H9 (cell line): ENCODE measurements at regions not wholly inside any gene's neighbourhood (a gene's known extent, or its start where the extent isn't known, plus 50 kb on each side); places are given as distances from the start of the nearest gene placed in this dataset.

Experiments
- DNase-seq: peaks from one replicate; pipeline ENCODE4 v3.0.0-alpha.2; 2017
- H2AFZ ChIP-seq: one replicate; pipeline ENCODE4 v1.6.1; 2013; ENCODE audit warnings: mild to moderate bottlenecking, low read length, control low read depth, moderate library complexity
- H2AK5ac ChIP-seq: 2 replicates; pipeline ENCODE4 v1.6.1; 2013; ENCODE audit warnings: low read length, control low read depth, mixed read lengths; ENCODE audit not compliant: insufficient read length
- H2BK120ac ChIP-seq: one replicate; pipeline ENCODE4 v1.6.1; 2013; ENCODE audit warnings: low read depth, mild to moderate bottlenecking, low read length, control low read depth, inconsistent platforms; ENCODE audit not compliant: poor library complexity, severe bottlenecking
- H2BK12ac ChIP-seq: 2 replicates; pipeline ENCODE4 v1.6.1; 2013; ENCODE audit warnings: low read length, control low read depth, mixed read lengths, low read depth; ENCODE audit not compliant: insufficient read length
- H2BK15ac ChIP-seq: 2 replicates; pipeline ENCODE4 v1.6.1; 2013; ENCODE audit warnings: low read depth, low read length, control low read depth
- H2BK20ac ChIP-seq: one replicate; pipeline ENCODE4 v1.6.1; 2013; ENCODE audit warnings: low read depth, mild to moderate bottlenecking, low read length, control low read depth, inconsistent platforms; ENCODE audit not compliant: poor library complexity, severe bottlenecking
- H2BK5ac ChIP-seq: 2 replicates; pipeline ENCODE4 v1.6.1; 2013; ENCODE audit warnings: low read length, control low read depth, mixed read lengths; ENCODE audit not compliant: insufficient read length
- H3K14ac ChIP-seq: 2 replicates; pipeline ENCODE4 v1.6.1; 2013; ENCODE audit warnings: low read length, control low read depth; ENCODE audit not compliant: insufficient read depth
- H3K18ac ChIP-seq: 2 replicates; pipeline ENCODE4 v1.6.1; 2013; ENCODE audit warnings: low read depth, mild to moderate bottlenecking, mixed read lengths, low read length, control low read depth; ENCODE audit not compliant: insufficient read length
- H3K23ac ChIP-seq: 2 replicates; pipeline ENCODE4 v1.6.1; 2013; ENCODE audit warnings: low read length, control low read depth, mixed read lengths, low read depth; ENCODE audit not compliant: insufficient read length
- H3K23me2 ChIP-seq: 2 replicates; pipeline ENCODE4 v1.6.1; 2013; ENCODE audit warnings: low read depth, mild to moderate bottlenecking, mixed read lengths, low read length, control low read depth; ENCODE audit not compliant: insufficient read length, poor library complexity, severe bottlenecking
- H3K27ac ChIP-seq: 2 replicates; pipeline ENCODE4 v1.5.1; 2013; ENCODE audit warnings: low read length, control low read depth, mixed read lengths, low read depth; ENCODE audit not compliant: insufficient read length
- H3K27me3 ChIP-seq: 2 replicates; pipeline ENCODE4 v1.6.1; 2013; ENCODE audit warnings: low read length, control low read depth, inconsistent platforms; ENCODE audit not compliant: insufficient read depth
- H3K4ac ChIP-seq: 2 replicates; pipeline ENCODE4 v1.6.1; 2013; ENCODE audit warnings: low read depth, mild to moderate bottlenecking, control low read depth, inconsistent platforms, low read length, moderate library complexity
- H3K4me1 ChIP-seq: 2 replicates; pipeline ENCODE4 v1.6.1; 2013; ENCODE audit warnings: low read length, control low read depth, inconsistent platforms; ENCODE audit not compliant: insufficient read depth
- H3K4me2 ChIP-seq: 2 replicates; pipeline ENCODE4 v1.6.1; 2013; ENCODE audit warnings: low read length, control low read depth, mixed read lengths; ENCODE audit not compliant: insufficient read length, insufficient read depth
- H3K56ac ChIP-seq: 2 replicates; pipeline ENCODE4 v1.6.1; 2013; ENCODE audit warnings: low read depth, mild to moderate bottlenecking, mixed read lengths, low read length, control low read depth; ENCODE audit not compliant: insufficient read length
- H3K79me1 ChIP-seq: 2 replicates; pipeline ENCODE4 v1.6.1; 2013; ENCODE audit warnings: low read depth, mild to moderate bottlenecking, moderate library complexity, low read length, control low read depth, inconsistent platforms; ENCODE audit not compliant: insufficient read depth, poor library complexity, severe bottlenecking
- H3K79me2 ChIP-seq: 2 replicates; pipeline ENCODE4 v1.6.1; 2013; ENCODE audit warnings: low read length, control low read depth, inconsistent platforms; ENCODE audit not compliant: insufficient read depth
- H3K9ac ChIP-seq: 2 replicates; pipeline ENCODE4 v1.6.1; 2013; ENCODE audit warnings: low read length, control low read depth, mixed read lengths; ENCODE audit not compliant: insufficient read length; ENCODE audit errors: extremely low read depth
- H3K9me3 ChIP-seq: one replicate; pipeline ENCODE4 v1.6.1; 2013; ENCODE audit warnings: low read depth, low read length, inconsistent platforms; ENCODE audit not compliant: control insufficient read depth
- H3T11ph ChIP-seq: one replicate; pipeline ENCODE4 v1.6.1; 2013; ENCODE audit warnings: mild to moderate bottlenecking, low read length, control low read depth, inconsistent platforms
- H4K20me1 ChIP-seq: one replicate; pipeline ENCODE4 v1.6.1; 2013; ENCODE audit not compliant: control insufficient read depth, insufficient read length, insufficient read depth
- H4K5ac ChIP-seq: 2 replicates; pipeline ENCODE4 v1.6.1; 2013; ENCODE audit warnings: low read depth, mild to moderate bottlenecking, mixed read lengths, low read length, control low read depth; ENCODE audit not compliant: insufficient read length
- H4K8ac ChIP-seq: replicated peaks from 2 replicates; pipeline ENCODE4 v1.6.1; 2013; ENCODE audit warnings: low read length, control low read depth, mixed read lengths, low read depth; ENCODE audit not compliant: insufficient read length
- H4K91ac ChIP-seq: 2 replicates; pipeline ENCODE4 v1.6.1; 2013; ENCODE audit warnings: low read depth, mild to moderate bottlenecking, moderate library complexity, mixed read lengths, low read length, control low read depth; ENCODE audit not compliant: insufficient read length
- H3K27ac Mint-ChIP-seq, 3 experiments: 2 replicates in 2 of 3; 3 replicates in 1 of 3; pipeline ENCODE4 v1.8.0; 2020 to 2021; ENCODE audit warnings: mixed read lengths in 3 of 3, mild to moderate bottlenecking in 1 of 3, moderate library complexity in 1 of 3
- H3K27me3 Mint-ChIP-seq: 2 replicates; pipeline ENCODE4 v1.8.0; 2021; ENCODE audit warnings: low read depth, mild to moderate bottlenecking, moderate library complexity, mixed read lengths
- H3K36me3 Mint-ChIP-seq, 3 experiments: 2 replicates in 2 of 3; 3 replicates in 1 of 3; pipeline ENCODE4 v1.8.0; 2020 to 2021; ENCODE audit warnings: low read depth in 3 of 3, mixed read lengths in 3 of 3; ENCODE audit not compliant: insufficient read depth in 1 of 3
- H3K4me1 Mint-ChIP-seq, 2 experiments: 2 replicates each; pipeline ENCODE4 v1.8.0; 2020; ENCODE audit warnings: mixed read lengths in 2 of 2
- H3K4me3 Mint-ChIP-seq, 2 experiments: 2 replicates in 1 of 2; 3 replicates in 1 of 2; pipeline ENCODE4 v1.8.0; 2020 to 2021; ENCODE audit warnings: mild to moderate bottlenecking in 2 of 2, mixed read lengths in 2 of 2, moderate library complexity in 1 of 2
- H3K9me3 Mint-ChIP-seq, 2 experiments: 2 replicates in 1 of 2; 3 replicates in 1 of 2; pipeline ENCODE4 v1.8.0; 2020; ENCODE audit warnings: mild to moderate bottlenecking in 2 of 2, mixed read lengths in 2 of 2, moderate library complexity in 1 of 2
- CTCF ChIP-seq: fragments of 200-600 bp; sonication (generic); conservative IDR thresholded peaks from 3 replicates; pipeline ENCODE4 v1.8.0; 2021; ENCODE audit warnings: antibody characterized with exemption, mild to moderate bottlenecking
- WGBS: extraction: QIAGEN DNeasy Blood & Tissue Kit; methylation state at CpG from one replicate; pipeline ENCODE4 v1.1.7; 2013; ENCODE audit warnings: missing lambda C conversion rate, low lambda C conversion rate, mixed read lengths; ENCODE audit not compliant: insufficient read length; ENCODE audit errors: extremely low coverage; 5-methylcytosine and 5-hydroxymethylcytosine counted together

- no peak overlapping the region for H4K5ac ChIP-seq
- peaks cover 7% of the 10 kb centered on the region for H3K9me3 ChIP-seq
- DNase-seq: no peak
- no peak overlapping the region for H3K18ac ChIP-seq
- peaks cover 29 to 41% (median 33%) of the 10 kb centered on the region in 3 experiments for H3K36me3 Mint-ChIP-seq
- H3K9me3 Mint-ChIP-seq: peaks cover 29 to 40% of the 10 kb centered on the region in 2 experiments
- H3K79me2 ChIP-seq: no peaks in the 10 kb centered on the region
- no peaks in the 10 kb centered on the region for H3K4me1 ChIP-seq
- H3K4ac ChIP-seq: no peak overlapping the region
- H2BK5ac ChIP-seq: no peak overlapping the region
- H3K23ac ChIP-seq: no peak overlapping the region
- peaks cover 29 to 30% of the 10 kb centered on the region in 2 experiments for H3K4me1 Mint-ChIP-seq
- no peaks in the 10 kb centered on the region for H3K27me3 Mint-ChIP-seq
- no peak overlapping the region for H2BK120ac ChIP-seq
- H2BK20ac ChIP-seq: no peak overlapping the region
- H3T11ph ChIP-seq: no peak overlapping the region
- no peak overlapping the region for H4K91ac ChIP-seq
- H3K27ac ChIP-seq: no peak overlapping the region
- H3K27me3 ChIP-seq: no peaks in the 10 kb centered on the region
- no peak overlapping the region for H3K9ac ChIP-seq
- no peak overlapping the region for H3K4me3 Mint-ChIP-seq
- no peak overlapping the region for H2BK12ac ChIP-seq
- H3K56ac ChIP-seq: no peak overlapping the region
- no peak overlapping the region for H2AFZ ChIP-seq
- no peak overlapping the region for H4K8ac ChIP-seq
- H3K79me1 ChIP-seq: no peaks in the 10 kb centered on the region
- WGBS: no CpG with 5 or more reads among the region's 1 CpG
- no peak overlapping the region for H3K4me2 ChIP-seq
- peak overlapping the region; percentile 85 to 95 (median 91); a peak in 5 of 7 replicates for H3K27ac Mint-ChIP-seq
- H4K20me1 ChIP-seq: no peaks in the 10 kb centered on the region
- no peak for TF ChIP-seq CTCF
- no peaks in the 10 kb centered on the region for H3K23me2 ChIP-seq
- no peak overlapping the region for H3K14ac ChIP-seq
- H2BK15ac ChIP-seq: no peak overlapping the region
- no peak overlapping the region for H2AK5ac ChIP-seq
Observed at GRCh38 chr4:175034007-175034406, 115.8 kb downstream of the ADAM29 start.
